NT2/D1 (cell line): ENCODE measurements at regions not wholly inside any gene's neighbourhood (a gene's known extent, or its start where the extent isn't known, plus 50 kb on each side); places are given as distances from the start of the nearest gene placed in this dataset.

Experiments used
- SUZ12 ChIP-seq: IDR thresholded peaks from 2 replicates; pipeline ENCODE4 v1.6.1; 2011; ENCODE audit not compliant: insufficient read length, insufficient read depth; ENCODE audit errors: extremely low read depth
- YY1 ChIP-seq: IDR thresholded peaks from 2 replicates; pipeline ENCODE4 v1.6.1; 2011; ENCODE audit not compliant: insufficient read length, insufficient read depth
- ZNF274 ChIP-seq: IDR thresholded peaks from 2 replicates; pipeline ENCODE4 v1.6.1; 2011; ENCODE audit warnings: mild to moderate bottlenecking, low read depth, low read length

DNA sequence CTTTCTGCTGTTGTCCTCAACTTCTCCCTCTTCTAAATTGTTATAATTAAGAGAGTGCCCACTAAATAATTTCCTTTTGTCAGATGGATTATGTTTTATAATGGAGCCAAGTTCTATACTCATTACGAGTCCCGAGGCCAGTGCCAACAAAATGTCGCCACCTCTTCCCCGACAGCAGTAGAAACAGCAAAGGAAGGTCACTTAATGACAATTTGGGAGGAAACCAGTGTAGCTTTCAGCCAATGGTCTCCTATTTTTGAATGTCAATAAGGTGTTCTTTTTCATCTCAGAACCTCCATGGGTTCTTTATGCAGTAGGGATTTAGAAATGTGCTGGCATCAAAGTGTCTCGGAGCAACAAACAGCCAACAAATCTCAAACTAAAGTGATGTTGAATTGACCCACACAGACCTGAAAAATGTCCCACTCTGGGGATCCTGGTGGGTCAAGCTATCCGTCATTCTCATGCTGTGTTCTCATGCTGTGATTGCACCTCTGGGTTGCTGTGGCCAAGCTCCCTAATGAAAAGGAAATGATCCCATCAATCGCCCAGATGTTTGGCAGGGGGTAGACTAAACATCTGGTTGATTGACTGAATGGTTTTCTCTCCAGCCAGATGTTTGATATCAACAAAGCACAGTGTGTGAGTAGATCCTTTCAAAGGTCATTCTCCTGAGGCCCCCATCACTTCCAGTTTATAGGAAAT is 291.9 kb downstream of the DMAC1 start:
- TF ChIP-seq YY1 (no peak), ZNF274 (no peak), SUZ12 (no peak)
